HG03159 (cell line): ENCODE measurements at regions not wholly inside any gene's neighbourhood (a gene's known extent, or its start where the extent isn't known, plus 50 kb on each side); places are given as distances from the start of the nearest gene placed in this dataset.
"Not testable (repeated sequence)": the region's sequence is repeated elsewhere in the genome, so short reads cannot be mapped to it uniquely, and the experiment has no call there.

Experiments
- ATAC-seq: cut with Tn5 transposase; IDR thresholded peaks from one replicate; pipeline ENCODE4 v1.9.1; 2021; ENCODE audit warnings: mild to moderate bottlenecking, moderate library complexity; ENCODE audit not compliant: unreplicated experiment

GRCh38 chr14:71416392-71416791 lies 509.1 kb downstream of the PCNX1 start:
- ATAC-seq, result no peak

- no peak for ATAC-seq
Observed at GRCh38 chr14:71418532-71419245, 511.4 kb downstream of the PCNX1 start.

- ATAC-seq, result no peak
Observed at GRCh38 chr14:71423481-71423880, 508.7 kb upstream of the RGS6 start.

GRCh38 chr14:71424941-71425340 lies 507.3 kb upstream of the RGS6 start:
- no peak for ATAC-seq

- no peak for ATAC-seq
Observed at GRCh38 chr14:71426001-71426400, 506.2 kb upstream of the RGS6 start.

- no peak for ATAC-seq
Observed at GRCh38 chr14:71429902-71430301, 502.3 kb upstream of the RGS6 start.

- ATAC-seq, result no peak
Observed at GRCh38 chr14:71430321-71430677, 501.9 kb upstream of the RGS6 start.

- no peak for ATAC-seq
Observed at GRCh38 chr14:71430678-71431376, 501.4 kb upstream of the RGS6 start.

- no peak for ATAC-seq
Observed at GRCh38 chr14:71432334-71433110, 499.7 kb upstream of the RGS6 start.

GRCh38 chr14:71433303-71433702 lies 498.9 kb upstream of the RGS6 start:
- no peak for ATAC-seq

GRCh38 chr14:71435641-71436040 lies 496.6 kb upstream of the RGS6 start:
- ATAC-seq, result not testable (repeated sequence)

- ATAC-seq, result no peak
Observed at GRCh38 chr14:71437870-71438269, 494.4 kb upstream of the RGS6 start.

- ATAC-seq, result no peak
Observed at GRCh38 chr14:71438684-71439083, 493.5 kb upstream of the RGS6 start.

GRCh38 chr14:71441126-71441525 lies 491.1 kb upstream of the RGS6 start:
- no peak for ATAC-seq

- ATAC-seq, result no peak
Observed at GRCh38 chr14:71444030-71444822, 488.0 kb upstream of the RGS6 start.

- ATAC-seq, result no peak
Observed at GRCh38 chr14:71448431-71449315, 483.6 kb upstream of the RGS6 start.

GRCh38 chr14:71449316-71450055 lies 482.7 kb upstream of the RGS6 start:
- no peak for ATAC-seq

GRCh38 chr14:71451501-71451900 lies 480.7 kb upstream of the RGS6 start:
- no peak for ATAC-seq

- ATAC-seq, result no peak
Observed at GRCh38 chr14:71452539-71452938, 479.7 kb upstream of the RGS6 start.
